GM21619 (cell line): ENCODE measurements at regions not wholly inside any gene's neighbourhood (a gene's known extent, or its start where the extent isn't known, plus 50 kb on each side); places are given as distances from the start of the nearest gene placed in this dataset.
"Not testable (repeated sequence)": the region's sequence is repeated elsewhere in the genome, so short reads cannot be mapped to it uniquely, and the experiment has no call there.

ENCODE experiments used
- ATAC-seq: cut with Tn5 transposase; IDR thresholded peaks from one replicate; pipeline ENCODE4 v1.9.1; 2021; ENCODE audit not compliant: unreplicated experiment

DNA sequence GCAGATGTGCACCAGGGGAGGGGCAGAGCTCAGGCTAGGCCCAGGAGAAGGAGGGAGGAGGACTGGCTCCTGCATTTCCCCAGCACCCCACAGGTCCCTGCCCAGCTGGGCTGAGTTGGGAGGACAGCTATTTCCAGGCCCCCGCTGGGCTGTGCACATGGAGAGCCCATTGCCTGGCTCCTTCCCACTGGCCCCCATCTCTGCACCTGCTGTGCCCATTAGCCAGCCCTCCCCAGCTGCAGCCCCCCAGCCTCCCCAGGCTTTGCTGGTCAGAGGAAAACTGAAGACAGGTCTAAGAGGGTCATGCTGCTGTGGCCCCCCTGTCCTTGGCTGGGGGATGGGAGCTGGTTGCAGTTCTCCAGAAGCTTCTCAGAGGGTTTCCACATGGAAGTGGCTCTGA lies 81.8 kb upstream of the SHANK2 start:
- ATAC-seq, result no peak

DNA sequence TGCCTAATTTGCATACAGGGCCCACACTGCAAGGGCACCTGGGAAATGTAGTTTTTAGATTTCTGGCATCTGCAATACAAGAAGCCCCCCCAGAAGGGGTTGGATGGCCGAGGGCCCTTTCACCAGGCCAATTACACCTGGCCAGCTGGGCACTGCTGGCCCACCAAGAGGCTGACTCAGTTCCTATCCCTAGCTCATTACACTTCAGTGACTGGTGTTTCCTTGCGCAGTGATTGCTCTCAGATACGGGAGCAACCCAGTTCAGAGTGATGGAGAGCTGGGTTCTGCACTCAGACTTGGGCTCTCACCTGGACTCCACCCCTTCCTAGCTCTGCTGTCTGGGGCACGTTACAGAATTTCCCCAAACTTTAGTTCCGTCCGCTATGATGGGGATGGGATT lies 81.1 kb upstream of the SHANK2 start:
- ATAC-seq, result no peak

DNA sequence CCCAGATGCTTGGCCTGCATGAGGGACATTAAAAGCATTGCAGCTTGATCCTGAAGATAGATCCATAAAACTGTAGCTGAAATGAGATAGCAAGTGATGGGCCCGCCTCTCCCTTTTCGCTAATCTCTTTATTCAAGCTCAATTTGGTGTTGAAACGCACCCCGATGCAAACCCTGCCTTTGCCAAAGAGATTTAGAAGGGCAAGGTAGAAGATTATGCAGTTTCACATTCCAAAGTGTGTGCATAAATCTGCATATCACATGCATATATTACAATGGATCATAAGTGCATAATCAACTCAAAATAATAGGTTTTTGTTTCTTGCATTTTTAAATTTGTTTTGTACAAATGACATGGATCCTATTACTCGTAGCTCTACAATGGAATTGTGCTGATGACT lies 80.1 kb upstream of the SHANK2 start:
- no peak for ATAC-seq

DNA sequence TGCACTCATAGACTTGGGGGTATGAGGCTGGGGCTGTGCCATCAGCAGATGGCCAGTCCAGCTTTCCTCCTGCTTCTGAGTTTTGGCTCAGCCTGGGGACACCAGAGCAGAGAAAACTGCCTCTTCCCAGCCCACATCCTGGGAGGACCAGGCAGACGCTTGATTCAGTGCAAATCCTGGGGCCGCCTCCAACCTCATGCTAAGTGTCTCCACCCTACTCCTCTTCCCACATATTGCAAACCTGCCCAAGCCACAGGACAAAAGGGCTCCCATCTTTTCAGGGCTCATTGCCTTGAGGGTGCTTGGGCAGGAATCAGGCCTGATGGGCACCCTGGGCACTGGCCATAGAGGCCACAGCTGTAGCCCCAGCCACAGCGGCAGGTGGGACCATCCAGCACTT lies 79.7 kb upstream of the SHANK2 start:
- ATAC-seq, result no peak

DNA sequence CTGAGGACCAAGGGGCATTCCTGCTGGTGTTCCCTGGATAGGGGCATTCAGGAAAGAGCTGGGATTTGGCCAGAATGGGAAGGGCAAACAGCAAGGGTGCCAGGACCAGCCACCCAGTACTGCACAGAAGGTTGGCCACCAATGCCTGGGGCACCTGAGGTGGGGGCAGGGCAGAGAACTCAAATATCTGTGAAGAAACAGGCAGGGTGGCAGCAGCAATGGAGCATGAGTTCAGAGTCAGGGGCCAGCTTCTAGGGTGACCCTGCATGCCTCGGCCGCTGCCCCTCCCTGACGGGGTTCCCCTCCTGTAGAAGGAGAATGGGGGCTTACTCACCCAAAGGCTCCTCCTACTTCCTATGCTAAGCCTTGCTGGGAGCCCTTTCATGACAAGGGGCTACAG lies 79.3 kb upstream of the SHANK2 start:
- no peak for ATAC-seq

DNA sequence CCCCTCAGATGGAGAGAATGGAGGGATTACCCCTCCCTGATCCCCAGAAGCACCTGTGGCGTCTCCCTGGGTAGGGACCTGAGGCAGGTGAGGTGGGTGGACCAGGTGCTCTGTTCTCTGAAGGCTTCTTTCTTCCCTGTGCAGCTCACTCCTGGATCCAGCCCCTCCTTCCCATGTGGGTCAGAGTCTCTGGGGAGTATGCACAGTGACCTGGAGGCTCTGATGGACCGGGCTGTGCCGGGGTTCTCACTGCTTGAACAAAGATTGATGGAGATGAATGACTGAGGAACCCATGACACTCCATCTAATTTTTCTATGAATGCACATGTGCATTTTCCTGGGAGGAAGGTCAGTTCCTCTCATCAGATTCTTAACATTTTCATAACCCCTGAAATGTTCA lies 78.6 kb upstream of the SHANK2 start:
- ATAC-seq, result no peak

DNA sequence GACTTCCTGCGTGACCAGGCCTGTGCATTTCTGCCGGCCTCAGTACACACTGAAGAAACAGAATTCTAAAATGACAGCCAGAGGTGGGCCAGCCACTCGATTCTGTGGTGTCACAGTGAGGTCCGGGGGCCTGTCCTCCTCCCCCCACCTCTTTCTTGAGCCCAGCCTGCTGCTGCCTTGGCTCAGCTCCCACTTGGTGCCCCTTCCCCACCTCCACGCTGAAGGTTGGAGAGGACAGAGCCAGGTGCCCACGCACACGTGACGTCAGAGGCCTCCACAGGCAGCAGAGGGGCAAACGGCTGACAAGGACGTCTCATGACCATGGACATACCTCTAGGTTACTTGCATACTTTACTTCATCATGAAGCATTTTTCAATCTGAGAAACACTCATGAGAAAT lies 78.0 kb upstream of the SHANK2 start:
- no peak for ATAC-seq

DNA sequence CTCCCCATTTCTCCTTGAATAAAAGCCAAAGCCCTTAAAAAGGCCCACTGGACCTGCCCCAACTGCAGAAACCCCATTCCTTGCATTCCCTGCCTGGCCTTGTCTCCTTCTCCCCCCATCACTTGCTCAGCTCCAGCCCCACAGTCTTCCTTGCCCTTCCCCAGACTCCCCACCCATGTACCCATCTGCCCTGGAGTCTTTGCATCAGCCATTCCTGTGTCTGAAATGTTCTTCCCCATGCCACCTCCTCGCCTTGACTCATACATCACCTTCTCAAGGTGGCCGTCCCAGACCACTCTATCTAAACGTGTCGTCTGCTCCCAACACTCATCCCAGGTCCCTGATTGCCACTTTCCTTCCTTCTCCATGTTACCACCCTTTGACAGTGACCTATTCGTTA lies 77.4 kb upstream of the SHANK2 start:
- no peak for ATAC-seq

DNA sequence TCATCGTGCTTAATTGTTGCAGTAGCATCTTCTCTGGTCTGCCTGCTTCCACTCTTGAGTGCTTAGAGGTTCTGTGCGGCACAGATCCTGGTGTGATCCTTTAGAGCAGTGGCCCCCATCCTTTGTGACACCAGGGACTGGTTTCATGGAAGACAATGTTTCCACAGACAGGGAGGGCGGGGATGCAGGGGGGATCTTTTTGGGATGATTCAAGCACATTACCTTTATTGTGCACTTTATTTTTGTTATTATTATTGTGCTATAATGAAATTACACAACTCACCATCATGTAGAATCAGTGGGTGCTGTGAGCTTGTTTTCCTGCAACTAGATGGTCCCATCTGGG lies 76.8 kb upstream of the SHANK2 start:
- ATAC-seq, result no peak

DNA sequence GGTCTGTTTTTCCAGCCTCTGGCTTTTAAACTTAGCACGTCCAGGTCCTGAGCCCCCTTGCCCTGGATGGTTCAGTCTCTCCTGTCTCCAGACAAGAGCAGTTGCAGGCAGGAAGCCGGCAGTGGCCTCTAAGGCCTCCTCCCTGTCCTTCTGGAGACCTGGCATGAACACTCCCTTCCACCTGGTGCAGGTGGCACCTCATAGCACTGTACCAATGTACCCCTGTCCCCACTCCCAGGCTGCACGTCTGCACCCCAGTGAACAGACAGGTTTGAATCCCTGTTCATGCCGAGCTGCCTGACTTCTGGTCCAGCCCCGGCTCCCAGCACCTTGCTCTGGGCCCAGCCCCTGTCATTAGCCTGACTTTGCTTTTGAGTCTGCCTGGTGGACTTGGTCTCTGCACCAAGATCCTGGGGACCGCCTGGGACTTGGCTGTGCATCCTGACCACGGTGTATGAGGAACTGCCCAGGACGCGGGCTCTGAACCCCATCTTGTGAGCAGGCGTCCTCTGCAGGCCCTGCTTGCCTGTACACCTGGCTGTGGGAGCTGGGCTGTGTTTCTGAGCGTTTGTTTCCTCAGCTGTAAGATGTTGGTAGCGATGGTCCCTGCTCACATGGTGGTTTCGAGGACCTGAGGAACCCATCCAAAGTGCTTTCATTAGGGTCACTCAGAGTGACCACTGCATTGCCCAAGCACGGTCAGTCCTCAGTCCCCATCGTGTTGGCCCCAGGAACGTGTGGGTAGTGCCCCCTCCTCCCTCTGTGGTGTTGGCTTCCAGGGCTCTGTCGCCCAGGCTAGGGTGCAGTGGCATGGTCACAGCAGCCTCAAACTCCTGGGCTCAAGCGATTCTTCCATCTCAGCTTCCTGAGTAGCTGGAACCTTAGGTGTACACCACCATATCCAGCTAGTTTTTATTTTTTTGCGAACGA lies 75.0 kb upstream of the SHANK2 start:
- ATAC-seq, result no peak

DNA sequence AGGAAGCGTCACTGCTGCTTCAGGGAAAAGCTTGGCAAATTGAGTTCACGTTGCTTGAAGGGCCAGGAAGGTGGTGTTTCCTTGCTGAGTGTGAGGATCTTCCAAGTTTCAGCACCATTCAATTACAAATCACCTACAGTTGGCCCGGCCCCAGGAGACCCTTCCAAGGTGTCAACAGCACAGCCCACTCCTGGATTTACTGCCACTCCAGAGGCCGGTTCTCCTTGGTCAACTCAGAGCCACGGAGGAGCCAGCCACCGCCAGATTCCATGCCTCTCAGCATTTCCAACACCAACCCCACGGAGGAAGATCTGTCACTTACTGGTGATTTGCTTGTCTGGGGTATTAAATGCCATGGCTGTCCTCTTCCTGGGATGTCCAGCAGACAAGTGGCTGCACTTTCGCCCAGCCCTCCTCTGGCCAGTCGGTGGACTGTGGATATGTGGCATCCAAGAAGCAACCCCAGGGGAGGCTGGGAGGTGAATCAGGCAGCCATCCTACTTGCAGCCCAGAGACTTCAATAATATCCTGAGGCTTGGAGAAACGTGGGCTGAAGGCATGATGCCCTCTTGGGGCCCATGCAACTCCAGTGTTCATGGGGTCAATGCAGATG lies 74.1 kb upstream of the SHANK2 start:
- ATAC-seq, result no peak

DNA sequence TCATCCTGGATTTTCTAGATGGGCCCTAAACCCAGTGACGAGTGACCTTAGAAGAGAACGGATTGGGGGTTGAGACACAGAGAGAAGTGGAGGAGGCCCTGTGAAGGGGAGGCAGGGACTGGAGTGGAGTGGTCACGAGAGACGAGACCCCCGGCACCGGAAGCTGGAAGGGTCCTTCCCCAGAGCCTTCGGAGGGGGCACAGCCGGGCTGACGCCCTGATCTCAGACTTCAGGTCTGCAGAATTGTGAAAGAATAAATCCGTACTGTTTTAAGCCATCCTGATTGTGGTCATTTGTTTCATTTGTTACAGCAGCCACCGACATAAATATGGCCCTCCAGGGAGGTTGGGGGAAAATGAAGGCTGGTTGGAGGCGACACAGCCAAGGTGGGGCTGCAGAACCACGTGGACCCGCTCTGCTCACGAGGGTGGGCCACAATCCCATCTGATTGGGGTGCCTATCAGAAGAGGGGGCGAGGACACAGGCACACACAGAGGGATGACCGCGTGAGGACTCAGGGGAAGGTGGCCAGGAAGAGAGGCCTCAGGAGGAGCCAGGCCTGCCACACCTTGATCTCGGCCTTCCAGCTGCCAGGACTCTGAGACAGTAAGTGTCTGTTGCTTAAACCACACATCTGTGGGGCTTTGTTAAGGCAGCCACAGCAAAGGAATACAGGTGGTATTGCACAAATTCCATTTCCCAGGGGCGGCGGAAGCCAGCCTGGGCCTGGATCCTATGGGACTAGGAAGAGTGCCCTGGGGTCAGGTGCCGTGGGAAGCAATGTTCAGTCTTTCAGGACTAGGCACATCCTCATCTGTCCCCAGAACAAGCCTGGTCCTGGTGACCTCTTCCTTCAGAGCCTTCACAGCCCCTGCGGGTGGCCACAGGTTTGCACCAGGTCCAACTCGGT lies 73.3 kb upstream of the SHANK2 start:
- ATAC-seq, result no peak

DNA sequence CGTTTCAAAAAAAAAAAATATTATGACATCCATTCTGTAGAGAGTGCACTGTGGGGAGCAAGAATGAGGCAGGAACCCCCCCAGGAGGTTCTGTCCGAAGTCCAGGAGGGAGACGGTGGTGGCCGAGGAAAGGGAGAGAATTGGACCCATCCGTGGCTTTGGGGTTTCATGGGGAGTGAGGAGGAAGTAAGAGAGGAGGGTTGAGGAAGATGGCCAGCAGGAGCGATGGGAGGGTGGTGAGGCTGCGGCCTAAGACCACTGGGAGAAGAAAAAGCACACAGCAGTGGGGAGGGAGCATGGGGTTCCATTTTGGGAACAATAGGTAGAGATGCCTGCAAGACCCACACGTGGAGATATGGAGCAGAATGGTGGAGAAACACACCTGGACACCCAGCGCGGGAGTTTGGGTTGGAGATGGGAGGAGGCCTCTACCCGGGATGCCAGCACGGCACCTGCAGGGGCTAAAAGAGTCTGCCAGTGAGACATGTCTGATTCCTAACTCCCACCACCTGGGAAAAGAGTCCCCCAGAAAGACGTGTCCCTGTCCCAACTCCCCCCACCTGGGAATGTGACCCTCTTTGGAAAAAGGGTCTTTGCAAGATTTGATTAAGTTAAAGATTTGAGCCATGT lies 72.5 kb upstream of the SHANK2 start:
- ATAC-seq, result no peak

DNA sequence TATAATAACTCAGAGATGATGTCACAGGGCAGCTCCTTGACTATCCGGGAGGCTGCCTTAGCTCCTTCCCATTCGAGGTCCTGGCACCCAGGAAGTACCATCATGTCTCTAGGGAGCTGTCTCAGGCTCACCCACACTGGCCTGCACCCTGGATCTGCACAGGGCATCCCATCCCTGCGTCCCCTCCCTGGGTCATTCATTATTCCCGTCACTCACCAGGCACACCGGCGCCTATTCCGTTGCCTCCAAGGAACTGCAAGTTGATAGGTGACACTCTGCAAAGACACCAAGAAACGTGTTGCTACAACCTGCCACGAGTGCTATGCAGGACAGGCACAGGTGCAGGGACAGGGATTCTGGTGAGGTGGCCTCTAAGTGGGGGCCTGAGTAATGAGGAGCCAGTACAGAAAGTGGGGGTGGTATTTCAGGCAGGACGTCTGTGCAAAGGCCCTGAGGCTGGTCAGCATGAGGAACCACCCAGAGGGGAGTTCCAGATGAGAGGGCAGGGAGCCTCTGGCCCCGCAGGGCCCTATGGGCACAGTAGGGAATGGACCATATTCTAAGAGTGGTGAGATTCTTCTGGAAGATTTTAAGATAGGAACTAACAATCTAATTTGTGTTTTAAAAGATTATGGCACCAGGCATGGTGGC lies 71.6 kb upstream of the SHANK2 start:
- no peak for ATAC-seq

DNA sequence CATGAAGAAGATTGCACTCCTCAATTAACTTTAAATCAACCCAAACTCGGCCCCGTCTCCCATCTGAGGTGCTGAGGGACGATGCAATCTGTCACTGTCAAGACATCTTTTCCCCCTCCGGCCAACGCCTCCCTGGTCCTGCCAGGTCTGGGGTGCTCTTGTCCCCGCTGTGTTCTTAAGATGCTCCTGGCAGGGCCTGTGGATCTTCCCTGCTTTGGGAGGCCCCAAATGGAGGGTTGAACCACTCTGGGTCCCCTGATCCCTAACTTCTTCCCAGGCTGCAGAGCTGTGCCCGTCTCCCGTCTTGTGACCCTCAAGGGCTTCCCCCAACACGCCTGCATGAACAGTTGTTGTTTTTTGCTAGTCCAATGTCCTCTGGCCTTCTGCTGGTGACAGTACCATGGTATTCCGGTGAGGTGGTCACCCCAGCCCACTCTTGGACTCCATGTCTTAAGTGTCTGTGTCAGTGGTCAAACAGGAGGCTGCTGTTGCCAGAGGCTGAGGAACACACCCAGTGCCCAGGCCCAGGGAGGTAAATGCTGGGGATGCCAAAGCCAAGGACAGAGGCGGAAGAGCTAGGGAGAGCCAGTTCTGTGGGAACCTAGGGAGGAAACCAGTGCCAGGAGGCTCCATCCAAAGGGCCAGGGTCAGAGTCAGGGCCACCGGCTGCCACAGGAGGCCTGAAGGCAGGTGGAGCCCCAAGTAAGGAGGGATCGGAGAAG lies 70.6 kb upstream of the SHANK2 start:
- ATAC-seq, result no peak

DNA sequence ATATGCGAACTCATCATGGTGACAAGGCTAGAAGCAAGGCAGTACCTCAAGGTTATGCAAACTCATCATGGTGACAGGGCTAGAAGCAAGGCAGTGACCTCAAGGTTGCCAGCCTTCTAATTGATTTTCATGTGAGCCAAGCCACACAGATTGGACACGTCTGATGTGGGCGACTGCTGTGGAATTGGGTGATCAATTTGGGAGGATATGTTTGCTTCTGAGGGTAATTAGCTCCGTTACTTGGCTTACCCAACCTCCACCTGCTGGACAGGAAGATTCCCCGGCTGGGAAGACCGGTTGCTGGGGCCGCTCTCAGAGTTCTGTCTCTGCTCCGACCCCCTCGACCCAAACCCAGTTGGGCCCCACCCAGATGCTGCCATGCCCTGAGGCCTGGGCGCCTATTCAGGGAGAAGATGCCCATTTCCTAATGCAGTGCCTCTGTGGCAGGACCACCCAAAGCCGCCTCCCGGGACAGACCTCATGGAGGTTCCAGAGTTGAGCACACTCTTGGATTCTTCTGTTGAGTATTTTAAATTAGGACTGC lies 69.9 kb upstream of the SHANK2 start:
- no peak for ATAC-seq

DNA sequence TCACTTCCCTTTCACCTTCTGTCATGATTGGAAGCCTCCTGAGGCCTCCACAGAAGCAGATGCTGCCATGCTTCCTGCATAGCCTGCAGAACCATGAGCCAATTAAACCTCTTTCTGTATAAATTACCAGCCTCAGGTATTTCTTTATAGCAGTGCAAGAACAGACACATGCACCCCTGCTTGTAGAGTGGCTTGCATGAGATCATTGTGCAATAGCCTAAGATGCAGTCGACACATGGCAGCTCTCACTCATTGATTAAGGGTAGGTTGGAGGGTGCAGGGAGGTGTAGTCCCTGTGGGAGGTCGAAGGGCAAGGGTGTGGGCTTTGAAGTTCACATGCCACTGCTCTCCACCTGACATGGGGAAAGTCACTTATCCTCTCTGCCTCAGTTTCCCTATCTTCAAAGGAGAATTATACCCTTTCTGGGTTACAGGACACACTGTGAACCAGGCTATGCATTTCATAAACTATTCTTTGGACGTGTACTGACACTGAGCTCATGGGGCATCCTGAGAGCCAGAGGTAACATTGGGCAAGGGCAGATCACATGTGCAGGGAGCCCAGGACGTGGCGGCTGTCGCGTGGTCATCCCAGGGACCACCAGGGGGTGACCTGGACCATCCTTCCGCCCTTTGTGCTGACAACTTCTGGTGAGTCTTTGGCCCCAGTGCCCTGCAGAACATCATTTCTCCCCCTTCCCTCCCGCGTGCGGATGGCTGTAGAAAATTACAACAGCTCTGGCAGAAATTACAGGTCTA lies 69.2 kb upstream of the SHANK2 start:
- ATAC-seq, result no peak

DNA sequence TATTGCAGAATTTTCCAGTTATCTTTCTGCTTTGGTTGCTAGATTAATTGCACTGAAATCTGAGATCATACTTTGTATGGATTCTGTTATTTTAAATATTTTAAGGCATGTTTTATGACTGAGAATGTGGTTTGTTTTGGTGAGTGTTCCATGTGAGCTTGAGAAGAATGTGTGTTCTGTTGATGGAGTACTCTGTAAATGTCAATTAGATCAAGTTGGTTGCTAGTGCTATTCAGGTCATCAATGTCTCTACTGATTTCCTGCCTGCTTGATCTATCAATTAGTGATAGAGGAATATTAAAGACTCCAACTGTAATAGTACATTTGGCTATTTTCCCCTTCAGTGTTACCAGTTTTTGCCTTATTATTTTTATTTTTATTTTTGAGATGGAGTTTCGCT lies 64.3 kb upstream of the SHANK2 start:
- ATAC-seq, result no peak

DNA sequence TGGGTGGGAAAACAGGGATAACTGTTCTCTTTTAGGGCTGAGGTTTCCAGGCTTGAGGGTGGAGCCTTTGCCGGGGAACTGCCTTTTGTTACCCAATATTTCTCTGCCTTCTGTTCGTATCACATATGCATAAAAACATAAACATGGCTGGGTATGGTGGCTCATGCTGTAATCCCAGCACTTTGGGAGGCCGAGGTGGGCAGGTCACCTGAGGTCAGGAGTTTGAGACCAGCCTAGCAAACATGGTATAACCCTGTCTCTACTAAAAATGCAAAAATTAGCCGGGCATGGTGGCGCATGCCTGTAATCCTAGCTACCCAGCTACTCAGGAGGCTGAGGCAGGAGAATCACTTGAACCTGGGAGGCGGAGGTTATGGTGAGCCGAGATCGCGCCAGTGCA lies 60.2 kb upstream of the SHANK2 start:
- not testable (repeated sequence) for ATAC-seq
